SU-DHL-6 (cell line): ENCODE measurements at regions not wholly inside any gene's neighbourhood (a gene's known extent, or its start where the extent isn't known, plus 50 kb on each side); places are given as distances from the start of the nearest gene placed in this dataset.

Experiments used
- CTCF ChIP-seq: fragments of 200-600 bp; sonication (generic); IDR thresholded peaks from one replicate; pipeline ENCODE4 v1.5.1; 2017; ENCODE audit warnings: antibody characterized with exemption, mild to moderate bottlenecking, low read length, moderate library complexity; ENCODE audit not compliant: insufficient read depth, poor library complexity, severe bottlenecking
- EZH2phosphoT487 ChIP-seq: fragments of 200-600 bp; sonication (generic), shearing (Covaris generic); conservative IDR thresholded peaks from 2 replicates; pipeline ENCODE4 v1.6.1; 2018; ENCODE audit warnings: mild to moderate bottlenecking, antibody characterized with exemption, low read length, moderate library complexity, mixed read lengths

- TF ChIP-seq CTCF = no peak
- TF ChIP-seq EZH2phosphoT487 = no peak
These were observed 223.7 kb upstream of the TSHZ2 start for GRCh38 chr20:52748285-52748932.
